Liver (tissue), 3 donors: ENCODE measurements at regions not wholly inside any gene's neighbourhood (a gene's known extent, or its start where the extent isn't known, plus 50 kb on each side); places are given as distances from the start of the nearest gene placed in this dataset.

ENCODE experiments used
- CTCF ChIP-seq: fragments of 150-350 bp; IDR thresholded peaks from 2 replicates; pipeline ENCODE4 v1.5.1; 2017; ENCODE audit warnings: improper control_type of control experiment, low read depth, low read length; ENCODE audit not compliant: missing input control
- EGR1 ChIP-seq, 2 donors: IDR thresholded peaks; 2 replicates each; pipeline ENCODE4 v1.6.1; 2016 to 2018; ENCODE audit warnings: antibody characterized with exemption in 2 of 2, low read depth in 2 of 2
- FOXA1 ChIP-seq: IDR thresholded peaks from 2 replicates; pipeline ENCODE4 v1.6.1; 2016; ENCODE audit warnings: antibody characterized with exemption
- GABPA ChIP-seq, 2 donors: IDR thresholded peaks in 1 of 2; conservative IDR thresholded peaks in 1 of 2; 2 replicates each; pipeline ENCODE4 v1.6.1; 2016; ENCODE audit warnings: antibody characterized with exemption in 2 of 2, mild to moderate bottlenecking in 1 of 2, moderate library complexity in 1 of 2
- HNF4A ChIP-seq, 2 donors: conservative IDR thresholded peaks; 2 replicates each; pipeline ENCODE4 v1.6.1; 2016; ENCODE audit warnings: antibody characterized with exemption in 2 of 2, mild to moderate bottlenecking in 2 of 2
- JUND ChIP-seq, 2 donors: IDR thresholded peaks; 2 replicates each; pipeline ENCODE4 v1.6.1; 2016; ENCODE audit warnings: antibody characterized with exemption in 2 of 2
- RAD21 ChIP-seq, 2 donors: IDR thresholded peaks; 2 replicates each; pipeline ENCODE4 v1.6.1; 2016; ENCODE audit warnings: antibody characterized with exemption in 2 of 2, mild to moderate bottlenecking in 2 of 2
- TF ChIP-seq, protein P1 (sequence below): IDR thresholded peaks from 2 replicates; pipeline ENCODE4 v1.6.1; 2016; ENCODE audit warnings: antibody characterized with exemption
- TF ChIP-seq, protein P2 (sequence below): IDR thresholded peaks from 2 replicates; pipeline ENCODE4 v1.6.1; 2016; ENCODE audit warnings: antibody characterized with exemption
- TF ChIP-seq, protein P3 (sequence below): IDR thresholded peaks from 2 replicates; pipeline ENCODE4 v1.6.1; 2016; ENCODE audit warnings: antibody characterized with exemption, mild to moderate bottlenecking
- donor health status: healthy.
- donor health status: healthy.

DNA sequence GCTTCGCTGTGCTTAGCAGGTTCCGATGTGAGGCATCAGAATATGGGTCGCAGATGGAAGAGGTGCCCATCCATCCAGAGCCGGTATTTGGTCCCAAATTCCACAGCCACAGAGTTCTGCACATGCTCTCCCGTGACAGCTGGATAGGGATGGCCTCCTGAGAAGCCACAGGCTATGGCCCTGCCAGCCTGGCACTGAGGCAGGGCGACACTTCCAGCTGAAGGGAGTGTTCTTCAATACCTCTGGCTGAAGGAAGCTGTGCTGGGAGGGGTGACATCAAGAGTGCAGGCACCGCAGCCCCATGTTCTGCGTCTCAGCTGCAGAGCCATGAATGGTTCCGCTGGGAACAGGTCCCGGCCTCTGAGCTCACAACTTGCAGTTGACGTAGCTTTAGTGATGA lies 83.4 kb upstream of the SIMC1 start:
- no peak for TF ChIP-seq CTCF
- TF ChIP-seq, protein P1, sequence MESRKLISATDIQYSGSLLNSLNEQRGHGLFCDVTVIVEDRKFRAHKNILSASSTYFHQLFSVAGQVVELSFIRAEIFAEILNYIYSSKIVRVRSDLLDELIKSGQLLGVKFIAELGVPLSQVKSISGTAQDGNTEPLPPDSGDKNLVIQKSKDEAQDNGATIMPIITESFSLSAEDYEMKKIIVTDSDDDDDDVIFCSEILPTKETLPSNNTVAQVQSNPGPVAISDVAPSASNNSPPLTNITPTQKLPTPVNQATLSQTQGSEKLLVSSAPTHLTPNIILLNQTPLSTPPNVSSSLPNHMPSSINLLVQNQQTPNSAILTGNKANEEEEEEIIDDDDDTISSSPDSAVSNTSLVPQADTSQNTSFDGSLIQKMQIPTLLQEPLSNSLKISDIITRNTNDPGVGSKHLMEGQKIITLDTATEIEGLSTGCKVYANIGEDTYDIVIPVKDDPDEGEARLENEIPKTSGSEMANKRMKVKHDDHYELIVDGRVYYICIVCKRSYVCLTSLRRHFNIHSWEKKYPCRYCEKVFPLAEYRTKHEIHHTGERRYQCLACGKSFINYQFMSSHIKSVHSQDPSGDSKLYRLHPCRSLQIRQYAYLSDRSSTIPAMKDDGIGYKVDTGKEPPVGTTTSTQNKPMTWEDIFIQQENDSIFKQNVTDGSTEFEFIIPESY = no peak
- TF ChIP-seq, protein P2, sequence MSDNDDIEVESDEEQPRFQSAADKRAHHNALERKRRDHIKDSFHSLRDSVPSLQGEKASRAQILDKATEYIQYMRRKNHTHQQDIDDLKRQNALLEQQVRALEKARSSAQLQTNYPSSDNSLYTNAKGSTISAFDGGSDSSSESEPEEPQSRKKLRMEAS = no peak
- TF ChIP-seq FOXA1 = no peak
- no peak for TF ChIP-seq JUND (IDR thresholded peaks at IDR 0.05)
- TF ChIP-seq GABPA (IDR thresholded peaks at IDR 0.05 in 1 of 2, conservative IDR thresholded peaks at IDR 0.05 in 1 of 2) = no peak
- TF ChIP-seq EGR1 (IDR thresholded peaks at IDR 0.05; ENCODE audit: low read depth in 2 of 2) = no peak
- TF ChIP-seq RAD21 (IDR thresholded peaks at IDR 0.05) = no peak
- TF ChIP-seq, protein P3, sequence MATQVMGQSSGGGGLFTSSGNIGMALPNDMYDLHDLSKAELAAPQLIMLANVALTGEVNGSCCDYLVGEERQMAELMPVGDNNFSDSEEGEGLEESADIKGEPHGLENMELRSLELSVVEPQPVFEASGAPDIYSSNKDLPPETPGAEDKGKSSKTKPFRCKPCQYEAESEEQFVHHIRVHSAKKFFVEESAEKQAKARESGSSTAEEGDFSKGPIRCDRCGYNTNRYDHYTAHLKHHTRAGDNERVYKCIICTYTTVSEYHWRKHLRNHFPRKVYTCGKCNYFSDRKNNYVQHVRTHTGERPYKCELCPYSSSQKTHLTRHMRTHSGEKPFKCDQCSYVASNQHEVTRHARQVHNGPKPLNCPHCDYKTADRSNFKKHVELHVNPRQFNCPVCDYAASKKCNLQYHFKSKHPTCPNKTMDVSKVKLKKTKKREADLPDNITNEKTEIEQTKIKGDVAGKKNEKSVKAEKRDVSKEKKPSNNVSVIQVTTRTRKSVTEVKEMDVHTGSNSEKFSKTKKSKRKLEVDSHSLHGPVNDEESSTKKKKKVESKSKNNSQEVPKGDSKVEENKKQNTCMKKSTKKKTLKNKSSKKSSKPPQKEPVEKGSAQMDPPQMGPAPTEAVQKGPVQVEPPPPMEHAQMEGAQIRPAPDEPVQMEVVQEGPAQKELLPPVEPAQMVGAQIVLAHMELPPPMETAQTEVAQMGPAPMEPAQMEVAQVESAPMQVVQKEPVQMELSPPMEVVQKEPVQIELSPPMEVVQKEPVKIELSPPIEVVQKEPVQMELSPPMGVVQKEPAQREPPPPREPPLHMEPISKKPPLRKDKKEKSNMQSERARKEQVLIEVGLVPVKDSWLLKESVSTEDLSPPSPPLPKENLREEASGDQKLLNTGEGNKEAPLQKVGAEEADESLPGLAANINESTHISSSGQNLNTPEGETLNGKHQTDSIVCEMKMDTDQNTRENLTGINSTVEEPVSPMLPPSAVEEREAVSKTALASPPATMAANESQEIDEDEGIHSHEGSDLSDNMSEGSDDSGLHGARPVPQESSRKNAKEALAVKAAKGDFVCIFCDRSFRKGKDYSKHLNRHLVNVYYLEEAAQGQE = no peak
- no peak for TF ChIP-seq HNF4A (conservative IDR thresholded peaks at IDR 0.05)
